ENCODE measurements at regions not wholly inside any gene's neighbourhood (a gene's known extent, or its start where the extent isn't known, plus 50 kb on each side); places are given as distances from the start of the nearest gene placed in this dataset.

GRCh38 chr5:120062515-120062917, 401.6 kb upstream of the PRR16 start:
- TF ChIP-seq GATA3 (IDR thresholded peaks at IDR 0.05; ENCODE audit: low read depth, low read length) (no peak), GATA2 (IDR thresholded peaks at IDR 0.05; ENCODE audit: low read depth, low read length) (no peak)
